ENCODE measurements at regions not wholly inside any gene's neighbourhood (a gene's known extent, or its start where the extent isn't known, plus 50 kb on each side); places are given as distances from the start of the nearest gene placed in this dataset.

- H3K36me3 ChIP-seq (ENCODE audit: control insufficient read depth in 1 of 2, insufficient read depth in 2 of 2, low read length in 1 of 2), result no peaks in the 10 kb centered on the region
- intact Hi-C loops (cut with DNase I), result no loop called here
- DNase-seq (no peak), ATAC-seq (ENCODE audit: low FRiP score) (no peak)
- peaks cover 1% of the 10 kb centered on the region for H3K9me3 ChIP-seq (ENCODE audit: control insufficient read depth, low read length)
- no peak overlapping the region for H3K27ac ChIP-seq (ENCODE audit: low read depth in 1 of 2, low read length in 2 of 2)
- H3K4me3 ChIP-seq (ENCODE audit: low read length in 2 of 2), result no peak overlapping the region
- 67 to 76% methylated on average over 4 of the region's 4 CpGs for WGBS, 2 donors
- peaks cover 0 to 2% of the 10 kb centered on the region in 2 donors for H3K27me3 ChIP-seq (ENCODE audit: control insufficient read depth in 1 of 2, insufficient read depth in 2 of 2, low read length in 1 of 2)
- H3K4me1 ChIP-seq (ENCODE audit: control insufficient read depth in 1 of 2, insufficient read depth in 2 of 2, low read length in 2 of 2), result no peaks in the 10 kb centered on the region
These were observed 539.7 kb downstream of the ACTL7B start for GRCh38 chr9:108316066-108316465.

- 91 to 92% methylated on average over 3 of the region's 3 CpGs for WGBS, 2 donors
- Histone ChIP-seq H3K27me3 (ENCODE audit: control insufficient read depth in 1 of 2, insufficient read depth in 2 of 2, low read length in 1 of 2) (no peaks in the 10 kb centered on the region), H3K27ac (ENCODE audit: low read depth in 1 of 2, low read length in 2 of 2) (no peak overlapping the region), H3K9me3 (ENCODE audit: control insufficient read depth, low read length) (peaks cover 1% of the 10 kb centered on the region), H3K4me1 (ENCODE audit: control insufficient read depth in 1 of 2, insufficient read depth in 2 of 2, low read length in 2 of 2) (no peaks in the 10 kb centered on the region), H3K36me3 (ENCODE audit: control insufficient read depth in 1 of 2, insufficient read depth in 2 of 2, low read length in 1 of 2) (no peaks in the 10 kb centered on the region), H3K4me3 (ENCODE audit: low read length in 2 of 2) (no peak overlapping the region)
- ATAC-seq (ENCODE audit: low FRiP score) (no peak), DNase-seq (no peak)
- intact Hi-C loops (cut with DNase I), result no loop called here
These were observed 544.0 kb downstream of the ACTL7B start for GRCh38 chr9:108311745-108312144.

DNA sequence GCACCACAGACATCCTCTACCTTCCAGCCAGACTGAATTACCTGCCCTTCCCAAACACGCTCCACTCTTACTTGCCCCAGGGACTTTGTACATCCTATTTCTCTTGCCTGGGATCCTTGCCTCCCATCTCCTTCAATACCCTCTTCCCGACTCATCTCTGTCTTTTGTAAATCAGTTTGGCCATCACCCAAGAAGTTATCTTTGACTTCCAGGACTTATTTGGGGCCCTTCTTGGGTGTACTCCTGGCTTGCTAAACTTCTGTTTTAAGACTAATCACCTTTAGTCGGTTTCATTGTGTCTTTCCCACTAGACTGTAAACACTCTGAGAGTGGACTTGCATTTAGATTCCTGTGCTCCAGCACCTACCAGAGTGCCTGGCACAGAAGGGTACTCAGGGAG, 545.6 kb downstream of the ACTL7B start:
- H3K4me1 ChIP-seq (ENCODE audit: control insufficient read depth in 1 of 2, insufficient read depth in 2 of 2, low read length in 2 of 2), result no peaks in the 10 kb centered on the region
- peaks cover 1% of the 10 kb centered on the region for H3K9me3 ChIP-seq (ENCODE audit: control insufficient read depth, low read length)
- ATAC-seq (ENCODE audit: low FRiP score) (no peak), DNase-seq (no peak)
- H3K27ac ChIP-seq (ENCODE audit: low read depth in 1 of 2, low read length in 2 of 2), result no peak overlapping the region
- WGBS, 2 donors, result 82 to 89% methylated on average over 3 of the region's 3 CpGs
- intact Hi-C loops (cut with DNase I), result no loop called here
- H3K27me3 ChIP-seq (ENCODE audit: control insufficient read depth in 1 of 2, insufficient read depth in 2 of 2, low read length in 1 of 2), result no peaks in the 10 kb centered on the region
- no peak overlapping the region for H3K4me3 ChIP-seq (ENCODE audit: low read length in 2 of 2)
- H3K36me3 ChIP-seq (ENCODE audit: control insufficient read depth in 1 of 2, insufficient read depth in 2 of 2, low read length in 1 of 2), result no peaks in the 10 kb centered on the region

- Histone ChIP-seq H3K36me3 (ENCODE audit: control insufficient read depth in 1 of 2, insufficient read depth in 2 of 2, low read length in 1 of 2) (no peaks in the 10 kb centered on the region), H3K27ac (ENCODE audit: low read depth in 1 of 2, low read length in 2 of 2) (no peak overlapping the region), H3K4me3 (ENCODE audit: low read length in 2 of 2) (no peak overlapping the region), H3K4me1 (ENCODE audit: control insufficient read depth in 1 of 2, insufficient read depth in 2 of 2, low read length in 2 of 2) (no peaks in the 10 kb centered on the region), H3K27me3 (ENCODE audit: control insufficient read depth in 1 of 2, insufficient read depth in 2 of 2, low read length in 1 of 2) (no peaks in the 10 kb centered on the region), H3K9me3 (ENCODE audit: control insufficient read depth, low read length) (peaks cover 3% of the 10 kb centered on the region)
- ATAC-seq (ENCODE audit: low FRiP score) (no peak), DNase-seq (no peak)
- WGBS, 2 donors, result 71 to 76% methylated on average over 9 of the region's 9 CpGs
- intact Hi-C loops (cut with DNase I), result no loop called here
These were observed 555.2 kb downstream of the ACTL7B start for GRCh38 chr9:108300306-108301287.

- 67 to 71% methylated on average over 4 of the region's 4 CpGs for WGBS, 2 donors
- peaks cover 3% of the 10 kb centered on the region for H3K9me3 ChIP-seq (ENCODE audit: control insufficient read depth, low read length)
- DNase-seq (peak in 1 of 2 donors; percentile 77), ATAC-seq (ENCODE audit: low FRiP score) (no peak)
- intact Hi-C loops (cut with DNase I), result no loop called here
- H3K36me3 ChIP-seq (ENCODE audit: control insufficient read depth in 1 of 2, insufficient read depth in 2 of 2, low read length in 1 of 2), result no peaks in the 10 kb centered on the region
- H3K27me3 ChIP-seq (ENCODE audit: control insufficient read depth in 1 of 2, insufficient read depth in 2 of 2, low read length in 1 of 2), result no peaks in the 10 kb centered on the region
- no peak overlapping the region for H3K27ac ChIP-seq (ENCODE audit: low read depth in 1 of 2, low read length in 2 of 2)
- H3K4me3 ChIP-seq (ENCODE audit: low read length in 2 of 2), result no peak overlapping the region
- no peaks in the 10 kb centered on the region for H3K4me1 ChIP-seq (ENCODE audit: control insufficient read depth in 1 of 2, insufficient read depth in 2 of 2, low read length in 2 of 2)
These were observed 558.7 kb downstream of the ACTL7B start for GRCh38 chr9:108297073-108297472.

- Histone ChIP-seq H3K4me3 (ENCODE audit: low read length in 2 of 2) (no peak overlapping the region), H3K27ac (ENCODE audit: low read depth in 1 of 2, low read length in 2 of 2) (no peak overlapping the region), H3K9me3 (ENCODE audit: control insufficient read depth, low read length) (peaks cover 3% of the 10 kb centered on the region), H3K36me3 (ENCODE audit: control insufficient read depth in 1 of 2, insufficient read depth in 2 of 2, low read length in 1 of 2) (no peaks in the 10 kb centered on the region), H3K27me3 (ENCODE audit: control insufficient read depth in 1 of 2, insufficient read depth in 2 of 2, low read length in 1 of 2) (no peaks in the 10 kb centered on the region), H3K4me1 (ENCODE audit: control insufficient read depth in 1 of 2, insufficient read depth in 2 of 2, low read length in 2 of 2) (no peaks in the 10 kb centered on the region)
- ATAC-seq (ENCODE audit: low FRiP score) (no peak), DNase-seq (no peak)
- 87 to 91% methylated on average over 1 of the region's 1 CpG for WGBS, 2 donors
- intact Hi-C loops (cut with DNase I), result no loop called here
These were observed 559.7 kb downstream of the ACTL7B start for GRCh38 chr9:108296056-108296455.

DNA sequence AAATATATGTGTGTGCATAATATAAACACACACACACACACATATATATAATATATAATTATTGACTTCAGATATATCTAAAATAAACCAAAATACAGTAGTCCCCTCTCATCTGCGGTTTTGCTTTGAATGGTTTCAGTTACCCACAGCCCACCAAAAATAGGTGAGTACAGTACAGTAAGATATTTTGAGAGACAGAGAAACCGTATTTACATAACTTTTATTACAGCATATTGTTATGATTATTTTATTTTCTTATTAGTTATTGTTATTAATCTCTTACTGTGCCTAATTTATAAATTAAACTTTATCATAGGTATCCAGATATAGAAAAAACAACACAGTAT, 564.2 kb downstream of the ACTL7B start:
- Histone ChIP-seq H3K9me3 (ENCODE audit: control insufficient read depth, low read length) (no peaks in the 10 kb centered on the region), H3K4me1 (ENCODE audit: control insufficient read depth in 1 of 2, insufficient read depth in 2 of 2, low read length in 2 of 2) (no peaks in the 10 kb centered on the region), H3K4me3 (ENCODE audit: low read length in 2 of 2) (no peak overlapping the region), H3K27ac (ENCODE audit: low read depth in 1 of 2, low read length in 2 of 2) (no peak overlapping the region), H3K36me3 (ENCODE audit: control insufficient read depth in 1 of 2, insufficient read depth in 2 of 2, low read length in 1 of 2) (no peaks in the 10 kb centered on the region), H3K27me3 (ENCODE audit: control insufficient read depth in 1 of 2, insufficient read depth in 2 of 2, low read length in 1 of 2) (no peaks in the 10 kb centered on the region)
- 95 to 96% methylated on average over 2 of the region's 2 CpGs for WGBS, 2 donors
- ATAC-seq (ENCODE audit: low FRiP score), result no peak
- DNase-seq, result no peak
- intact Hi-C loops (cut with DNase I), result no loop called here

DNA sequence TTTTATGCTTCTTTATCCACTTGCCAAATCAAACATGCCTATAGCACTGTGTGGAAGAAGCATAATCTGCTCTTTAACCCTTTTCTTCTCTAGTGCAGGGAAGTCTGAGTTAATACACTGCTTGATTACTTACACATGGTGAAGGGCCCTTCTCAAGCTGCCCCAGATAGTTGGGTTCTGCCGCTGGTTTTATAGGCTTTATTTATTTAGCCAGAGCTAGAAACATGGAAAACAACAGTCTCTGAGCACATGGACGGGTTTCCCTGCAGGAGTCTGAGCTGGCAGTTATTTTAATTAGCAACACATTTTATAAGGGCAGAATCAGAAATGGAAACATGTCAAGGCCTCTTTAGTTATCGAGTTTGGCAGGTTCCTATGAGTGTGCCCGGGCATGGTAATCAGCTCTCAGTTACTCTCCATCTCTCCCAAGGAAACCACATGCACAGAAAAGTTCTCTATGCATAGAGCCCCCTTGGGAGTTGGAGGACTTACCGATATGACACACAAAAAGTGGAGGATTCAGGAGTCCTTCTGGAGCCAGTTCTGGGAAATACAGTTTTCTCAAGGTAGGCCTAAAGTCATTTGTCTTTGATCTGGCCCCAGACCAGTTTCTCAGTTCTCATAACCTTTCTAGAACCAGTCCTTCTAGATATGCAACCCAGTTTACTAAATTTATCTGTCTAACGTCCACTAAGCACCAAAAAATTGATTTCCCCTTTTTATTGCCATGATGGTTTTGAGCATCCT, 564.8 kb downstream of the ACTL7B start:
- no peaks in the 10 kb centered on the region for H3K4me1 ChIP-seq (ENCODE audit: control insufficient read depth in 1 of 2, insufficient read depth in 2 of 2, low read length in 2 of 2)
- no peaks in the 10 kb centered on the region for H3K36me3 ChIP-seq (ENCODE audit: control insufficient read depth in 1 of 2, insufficient read depth in 2 of 2, low read length in 1 of 2)
- no peaks in the 10 kb centered on the region for H3K9me3 ChIP-seq (ENCODE audit: control insufficient read depth, low read length)
- 30 to 37% methylated on average over 6 of the region's 6 CpGs for WGBS, 2 donors
- DNase-seq, result no peak
- intact Hi-C loops (cut with DNase I), result no loop called here
- ATAC-seq (ENCODE audit: low FRiP score), result no peak
- no peak overlapping the region for H3K4me3 ChIP-seq (ENCODE audit: low read length in 2 of 2)
- H3K27me3 ChIP-seq (ENCODE audit: control insufficient read depth in 1 of 2, insufficient read depth in 2 of 2, low read length in 1 of 2), result no peaks in the 10 kb centered on the region
- H3K27ac ChIP-seq (ENCODE audit: low read depth in 1 of 2, low read length in 2 of 2), result no peak overlapping the region
